RWPE2 (cell line): ENCODE measurements at regions not wholly inside any gene's neighbourhood (a gene's known extent, or its start where the extent isn't known, plus 50 kb on each side); places are given as distances from the start of the nearest gene placed in this dataset.

Experiments
- ATAC-seq: fragments of 200-7000 bp; cut with Tn5 transposase; 3 replicates; pipeline ENCODE4 v1.9.1; 2021; ENCODE audit warnings: low read depth
- DNase-seq: peaks from one replicate; pipeline ENCODE4 v3.0.0-alpha.2; 2020; ENCODE audit warnings: low spot score
- H3K27ac ChIP-seq: fragments of 450-650 bp; 2 replicates; pipeline ENCODE4 v1.5.1; 2017; ENCODE audit warnings: mild to moderate bottlenecking; ENCODE audit not compliant: poor library complexity, severe bottlenecking
- H3K27me3 ChIP-seq: fragments of 250-450 bp; sonication (Bioruptor Pico); 2 replicates; pipeline ENCODE4 v1.5.1; 2021; ENCODE audit warnings: mild to moderate bottlenecking, moderate library complexity; ENCODE audit not compliant: insufficient read depth, poor library complexity, severe bottlenecking
- H3K36me3 ChIP-seq: fragments of 250-450 bp; sonication (Bioruptor Pico); 2 replicates; pipeline ENCODE4 v1.5.1; 2020; ENCODE audit warnings: low read depth, mild to moderate bottlenecking, moderate library complexity
- H3K4me1 ChIP-seq: fragments of 250-450 bp; sonication (Bioruptor Pico); 2 replicates; pipeline ENCODE4 v1.5.1; 2021; ENCODE audit warnings: mild to moderate bottlenecking, moderate library complexity; ENCODE audit not compliant: insufficient read depth, poor library complexity, severe bottlenecking
- H3K4me3 ChIP-seq: fragments of 250-450 bp; sonication (Bioruptor Pico); 2 replicates; pipeline ENCODE4 v1.5.1; 2021; ENCODE audit warnings: mild to moderate bottlenecking, moderate library complexity; ENCODE audit not compliant: severe bottlenecking
- H3K9me3 ChIP-seq: fragments of 250-450 bp; sonication (Bioruptor Pico); 2 replicates; pipeline ENCODE4 v1.5.1; 2021; ENCODE audit warnings: mild to moderate bottlenecking, moderate library complexity; ENCODE audit not compliant: severe bottlenecking
- TF ChIP-seq, protein P1 (sequence below): fragments of 450-650 bp; IDR thresholded peaks from one replicate; pipeline ENCODE4 v1.5.1; 2017; ENCODE audit warnings: mild to moderate bottlenecking, moderate library complexity; ENCODE audit not compliant: poor library complexity, severe bottlenecking

DNA sequence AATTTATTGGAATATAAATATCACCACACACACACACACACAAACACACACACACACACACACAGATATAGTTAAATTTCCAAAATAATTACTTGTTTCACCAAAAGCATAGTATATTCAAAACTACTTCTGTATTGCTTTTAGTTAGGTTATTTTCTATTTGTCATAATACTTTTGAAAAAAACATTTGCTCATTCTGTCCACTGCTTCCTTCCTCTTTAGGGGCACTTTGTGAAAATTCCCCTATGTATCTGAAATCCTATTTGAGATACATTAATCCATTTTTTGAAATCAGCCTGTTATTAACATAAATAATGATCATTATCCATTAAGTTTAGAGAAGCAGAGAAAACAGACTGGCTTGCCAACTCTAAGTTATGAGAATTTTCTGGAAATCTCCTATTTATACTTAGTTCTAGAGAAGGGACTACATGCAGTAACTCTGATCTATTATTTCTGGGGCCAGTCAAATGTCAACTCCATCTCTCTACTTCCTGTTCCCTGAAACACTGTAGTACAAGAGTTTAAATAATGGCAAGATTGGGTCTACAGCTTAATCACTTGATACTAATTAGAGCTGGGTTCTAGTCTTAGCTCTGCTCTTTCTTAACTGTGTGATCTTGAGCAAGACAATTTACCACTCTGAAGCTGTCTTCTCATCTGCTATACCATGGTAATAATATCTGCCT, 54.4 kb upstream of the GPR174 start:
- DNase-seq (no peak), ATAC-seq (no peak)
- TF ChIP-seq, protein P1, sequence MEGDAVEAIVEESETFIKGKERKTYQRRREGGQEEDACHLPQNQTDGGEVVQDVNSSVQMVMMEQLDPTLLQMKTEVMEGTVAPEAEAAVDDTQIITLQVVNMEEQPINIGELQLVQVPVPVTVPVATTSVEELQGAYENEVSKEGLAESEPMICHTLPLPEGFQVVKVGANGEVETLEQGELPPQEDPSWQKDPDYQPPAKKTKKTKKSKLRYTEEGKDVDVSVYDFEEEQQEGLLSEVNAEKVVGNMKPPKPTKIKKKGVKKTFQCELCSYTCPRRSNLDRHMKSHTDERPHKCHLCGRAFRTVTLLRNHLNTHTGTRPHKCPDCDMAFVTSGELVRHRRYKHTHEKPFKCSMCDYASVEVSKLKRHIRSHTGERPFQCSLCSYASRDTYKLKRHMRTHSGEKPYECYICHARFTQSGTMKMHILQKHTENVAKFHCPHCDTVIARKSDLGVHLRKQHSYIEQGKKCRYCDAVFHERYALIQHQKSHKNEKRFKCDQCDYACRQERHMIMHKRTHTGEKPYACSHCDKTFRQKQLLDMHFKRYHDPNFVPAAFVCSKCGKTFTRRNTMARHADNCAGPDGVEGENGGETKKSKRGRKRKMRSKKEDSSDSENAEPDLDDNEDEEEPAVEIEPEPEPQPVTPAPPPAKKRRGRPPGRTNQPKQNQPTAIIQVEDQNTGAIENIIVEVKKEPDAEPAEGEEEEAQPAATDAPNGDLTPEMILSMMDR: no peak
- no peaks in the 10 kb centered on the region for H3K4me1 ChIP-seq
- H3K9me3 ChIP-seq: no peaks in the 10 kb centered on the region
- H3K36me3 ChIP-seq: no peaks in the 10 kb centered on the region
- no peak overlapping the region for H3K4me3 ChIP-seq
- no peaks in the 10 kb centered on the region for H3K27me3 ChIP-seq
- no peak overlapping the region for H3K27ac ChIP-seq

GRCh38 chrX:79094075-79094832, 50.2 kb upstream of the GPR174 start:
- no peak overlapping the region for H3K27ac ChIP-seq
- ATAC-seq (no peak), DNase-seq (no peak)
- H3K27me3 ChIP-seq: no peaks in the 10 kb centered on the region
- H3K4me3 ChIP-seq: no peak overlapping the region
- H3K36me3 ChIP-seq: no peaks in the 10 kb centered on the region
- H3K4me1 ChIP-seq: no peaks in the 10 kb centered on the region
- H3K9me3 ChIP-seq: no peaks in the 10 kb centered on the region
- TF ChIP-seq, protein P1: no peak
